Neural progenitor cell (in vitro differentiated cells): ENCODE measurements at regions not wholly inside any gene's neighbourhood (a gene's known extent, or its start where the extent isn't known, plus 50 kb on each side); places are given as distances from the start of the nearest gene placed in this dataset.

Experiments
- CTCF ChIP-seq: fragments of 200-600 bp; sonication (generic); IDR thresholded peaks from 2 replicates; pipeline ENCODE4 v1.5.1; 2017; ENCODE audit warnings: antibody characterized with exemption, mild to moderate bottlenecking
- EZH2phosphoT487 ChIP-seq: fragments of 200-600 bp; sonication (generic); IDR thresholded peaks from 2 replicates; pipeline ENCODE4 v1.6.1; 2017; ENCODE audit warnings: antibody characterized with exemption

- TF ChIP-seq CTCF = peak; percentile 58
- no peak for TF ChIP-seq EZH2phosphoT487
Observed at GRCh38 chr13:70964124-70964523, 855.9 kb upstream of the KLHL1 start.
